Transverse colon (tissue), 4 donors: ENCODE measurements at regions not wholly inside any gene's neighbourhood (a gene's known extent, or its start where the extent isn't known, plus 50 kb on each side); places are given as distances from the start of the nearest gene placed in this dataset.

Experiments used
- DNase-seq: peaks from one replicate; pipeline ENCODE4 v3.0.0-alpha.2; 2019
- H3K27ac ChIP-seq, 4 donors: fragments of 200-600 bp; sonication (generic); 2 replicates each; pipeline ENCODE4 v1.5.1; 2016 to 2018; ENCODE audit warnings: inconsistent platforms in 4 of 4
- H3K27me3 ChIP-seq: fragments of 200-600 bp; sonication (generic); 2 replicates; pipeline ENCODE4 v1.5.1; 2017; ENCODE audit warnings: inconsistent platforms
- H3K36me3 ChIP-seq, 4 donors: fragments of 200-600 bp; sonication (generic); 2 replicates each; pipeline ENCODE4 v1.5.1; 2017 to 2019; ENCODE audit warnings: inconsistent platforms in 4 of 4
- H3K4me1 ChIP-seq, 4 donors: fragments of 200-600 bp; sonication (generic); 2 replicates each; pipeline ENCODE4 v1.5.1; 2017 to 2020; ENCODE audit warnings: inconsistent platforms in 4 of 4
- H3K4me3 ChIP-seq, 4 donors: fragments of 200-600 bp; sonication (generic); 1 replicate in 1 of 4; 2 replicates in 3 of 4; pipeline versions ENCODE4 v1.5.1 to v1.6.1; 2017 to 2019; ENCODE audit warnings: inconsistent platforms in 4 of 4
- H3K9me3 ChIP-seq, 2 donors: fragments of 200-600 bp; sonication (generic); 2 replicates each; pipeline ENCODE4 v1.5.1; 2017 to 2019; ENCODE audit warnings: inconsistent platforms in 2 of 2
- EP300 ChIP-seq: sonication (generic); formaldehyde crosslinking; IDR thresholded peaks from one replicate; pipeline ENCODE4 v1.6.1; 2017; ENCODE audit warnings: antibody characterized with exemption, low read depth
- POLR2A ChIP-seq: fragments of 450-650 bp; IDR thresholded peaks from one replicate; pipeline ENCODE4 v1.6.1; 2016; ENCODE audit warnings: antibody characterized with exemption, mild to moderate bottlenecking, moderate library complexity
- POLR2AphosphoS5 ChIP-seq, 3 donors: sonication (generic); formaldehyde crosslinking; IDR thresholded peaks; one replicate each; pipeline ENCODE4 v1.6.1; 2016; ENCODE audit warnings: antibody characterized with exemption in 3 of 3
- WGBS, 2 donors: methylation state at CpG; one replicate each; pipeline ENCODE4 v1.1.5; 2018; ENCODE audit warnings: low coverage in 1 of 2; 5-methylcytosine and 5-hydroxymethylcytosine counted together
- in situ Hi-C, 4 donors: fragments of 200-750 bp; cut with MboI; loops; one replicate each; pipeline versions ENCODE4 v1.15.0 to v1.15.1; 2017; ENCODE audit warnings: low sequenced_read_pairs in 3 of 4, low pct_ligation_motif_present in 1 of 4, low pct_unique_long_range_greater_than_20kb in 1 of 4
- intact Hi-C: fragments of 100-400 bp; cut with DNase I; formaldehyde crosslinking; loops from one replicate; pipeline ENCODE4 v1.15.1; 2023; ENCODE audit warnings: low total_unique reads
- TF ChIP-seq, protein P1 (sequence below), 5 experiments: fragments of 200-600 bp in 3 of 5; fragments of 450-650 bp in 2 of 5; sonication (generic) in 3 of 5; IDR thresholded peaks; 1 replicate in 2 of 5; 2 replicates in 3 of 5; pipeline ENCODE4 v1.5.1; 2016 to 2017; ENCODE audit warnings: antibody characterized with exemption in 5 of 5, inconsistent platforms in 3 of 5, mild to moderate bottlenecking in 2 of 5, moderate library complexity in 1 of 5

DNA sequence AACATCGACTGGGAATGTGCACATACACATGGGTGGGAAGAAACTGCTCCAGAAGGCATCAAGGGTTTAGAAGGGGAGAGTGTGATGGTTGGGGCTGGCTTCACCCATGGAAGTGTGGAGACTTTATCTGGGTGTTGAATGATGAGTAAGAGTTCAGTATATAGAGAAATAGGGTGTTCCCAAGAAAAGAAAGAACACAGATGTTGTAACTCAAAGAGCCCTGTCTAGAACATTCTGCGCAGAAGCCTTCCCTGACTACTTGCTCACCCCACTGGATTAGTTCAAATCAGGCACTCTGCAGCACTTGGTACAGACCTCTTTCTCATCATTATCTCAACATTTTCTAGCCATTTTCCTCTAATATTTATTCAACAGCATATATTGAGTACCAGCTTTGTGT lies 491.7 kb downstream of the SNAPC1 start:
- intact Hi-C loops = no loop called here
- no peak for DNase-seq
- no peaks in the 10 kb centered on the region for H3K36me3 ChIP-seq
- H3K27ac ChIP-seq = no peak overlapping the region
- in situ Hi-C loops = no loop called here
- WGBS, 2 donors = 77 to 95% methylated on average over 2 of the region's 2 CpGs
- H3K27me3 ChIP-seq = no peaks in the 10 kb centered on the region
- TF ChIP-seq, protein P1, sequence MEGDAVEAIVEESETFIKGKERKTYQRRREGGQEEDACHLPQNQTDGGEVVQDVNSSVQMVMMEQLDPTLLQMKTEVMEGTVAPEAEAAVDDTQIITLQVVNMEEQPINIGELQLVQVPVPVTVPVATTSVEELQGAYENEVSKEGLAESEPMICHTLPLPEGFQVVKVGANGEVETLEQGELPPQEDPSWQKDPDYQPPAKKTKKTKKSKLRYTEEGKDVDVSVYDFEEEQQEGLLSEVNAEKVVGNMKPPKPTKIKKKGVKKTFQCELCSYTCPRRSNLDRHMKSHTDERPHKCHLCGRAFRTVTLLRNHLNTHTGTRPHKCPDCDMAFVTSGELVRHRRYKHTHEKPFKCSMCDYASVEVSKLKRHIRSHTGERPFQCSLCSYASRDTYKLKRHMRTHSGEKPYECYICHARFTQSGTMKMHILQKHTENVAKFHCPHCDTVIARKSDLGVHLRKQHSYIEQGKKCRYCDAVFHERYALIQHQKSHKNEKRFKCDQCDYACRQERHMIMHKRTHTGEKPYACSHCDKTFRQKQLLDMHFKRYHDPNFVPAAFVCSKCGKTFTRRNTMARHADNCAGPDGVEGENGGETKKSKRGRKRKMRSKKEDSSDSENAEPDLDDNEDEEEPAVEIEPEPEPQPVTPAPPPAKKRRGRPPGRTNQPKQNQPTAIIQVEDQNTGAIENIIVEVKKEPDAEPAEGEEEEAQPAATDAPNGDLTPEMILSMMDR (IDR thresholded peaks at IDR 0.05) = no peak
- TF ChIP-seq POLR2AphosphoS5 (IDR thresholded peaks at IDR 0.05) = no peak
- no peak for TF ChIP-seq POLR2A
- TF ChIP-seq EP300 = no peak
- H3K4me3 ChIP-seq = no peak overlapping the region
- no peaks in the 10 kb centered on the region for H3K4me1 ChIP-seq
- no peaks in the 10 kb centered on the region for H3K9me3 ChIP-seq

DNA sequence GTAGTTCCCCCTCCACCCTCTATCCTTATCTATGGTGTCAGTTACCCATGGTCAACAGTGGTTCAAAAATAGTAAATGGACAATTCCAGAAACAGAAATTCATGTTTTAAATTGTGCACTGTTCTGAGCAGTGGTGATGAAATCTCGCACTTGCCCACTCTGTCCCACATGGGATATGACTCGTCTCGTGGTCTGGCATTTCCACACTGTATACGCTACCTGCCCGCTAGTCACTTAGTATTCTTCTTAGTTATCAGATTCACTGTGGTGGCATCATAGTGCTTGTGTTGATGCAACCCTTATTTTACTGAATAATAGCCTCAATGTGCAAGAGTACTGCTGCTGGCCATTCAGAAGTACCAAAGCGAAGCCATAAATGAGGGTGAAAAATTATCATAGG lies 507.0 kb downstream of the SNAPC1 start:
- Histone ChIP-seq H3K27me3 (no peaks in the 10 kb centered on the region), H3K9me3 (no peaks in the 10 kb centered on the region), H3K36me3 (no peaks in the 10 kb centered on the region), H3K27ac (no peak overlapping the region), H3K4me1 (no peaks in the 10 kb centered on the region), H3K4me3 (no peak overlapping the region)
- DNase-seq = no peak
- in situ Hi-C loops = no loop called here
- intact Hi-C loops = no loop called here
- no peak for TF ChIP-seq EP300
- no peak for TF ChIP-seq POLR2A
- TF ChIP-seq POLR2AphosphoS5 (IDR thresholded peaks at IDR 0.05) = no peak
- TF ChIP-seq, protein P1 (IDR thresholded peaks at IDR 0.05) = no peak
- WGBS, 2 donors = 81 to 86% methylated on average over 6 of the region's 6 CpGs

DNA sequence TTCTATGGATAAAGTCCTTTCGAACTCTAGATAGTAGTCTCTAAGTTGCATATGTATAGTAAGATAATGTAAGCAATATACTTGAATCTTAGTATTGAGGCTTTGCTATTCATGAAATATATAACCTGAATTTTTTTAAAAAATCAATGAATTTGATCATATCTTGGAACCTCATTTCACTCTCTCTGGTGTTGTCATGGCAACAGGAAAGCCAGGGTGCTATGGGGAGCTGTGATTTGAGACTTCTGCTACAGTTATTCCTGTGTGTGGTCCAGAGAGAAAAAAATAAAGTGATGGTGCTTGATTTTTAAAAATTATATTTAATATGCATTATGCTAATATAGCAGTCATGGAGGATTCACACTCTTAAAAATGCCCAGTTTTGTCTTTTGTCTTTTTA lies 508.0 kb downstream of the SNAPC1 start:
- H3K4me3 ChIP-seq = no peak overlapping the region
- in situ Hi-C loops = no loop called here
- intact Hi-C loops = no loop called here
- TF ChIP-seq EP300 = no peak
- 75 to 84% methylated on average over 1 of the region's 1 CpG for WGBS, 2 donors
- no peak for DNase-seq
- H3K9me3 ChIP-seq = no peaks in the 10 kb centered on the region
- H3K27ac ChIP-seq = no peak overlapping the region
- no peaks in the 10 kb centered on the region for H3K4me1 ChIP-seq
- no peaks in the 10 kb centered on the region for H3K27me3 ChIP-seq
- no peaks in the 10 kb centered on the region for H3K36me3 ChIP-seq

DNA sequence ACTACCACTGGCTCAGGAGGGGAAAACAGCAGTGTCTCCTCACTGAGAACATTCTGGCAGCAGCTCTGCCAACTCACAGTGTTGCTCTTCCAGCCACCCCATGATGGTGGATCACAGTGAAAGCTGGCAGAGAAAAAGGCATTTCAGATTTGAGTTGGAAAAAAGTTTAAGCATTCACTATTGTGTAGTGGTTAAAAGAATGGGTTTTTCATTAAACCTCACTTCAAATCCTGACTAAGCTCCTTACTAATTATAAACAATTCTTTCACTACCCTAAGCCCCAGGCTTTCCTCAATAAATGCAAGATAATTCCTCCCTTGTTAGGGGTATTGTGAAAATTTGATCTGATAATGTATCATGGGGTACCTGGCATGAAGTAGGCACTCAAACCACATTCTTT lies 518.1 kb downstream of the SNAPC1 start:
- TF ChIP-seq, protein P1 (IDR thresholded peaks at IDR 0.05) = no peak
- TF ChIP-seq POLR2AphosphoS5 (IDR thresholded peaks at IDR 0.05) = no peak
- no peak for TF ChIP-seq EP300
- no peak for TF ChIP-seq POLR2A
- intact Hi-C loops (no loop called here), in situ Hi-C loops (no loop called here)
- no peaks in the 10 kb centered on the region for H3K4me1 ChIP-seq
- H3K27me3 ChIP-seq = no peaks in the 10 kb centered on the region
- H3K27ac ChIP-seq = no peak overlapping the region
- DNase-seq = no peak
- no peaks in the 10 kb centered on the region for H3K36me3 ChIP-seq
- H3K4me3 ChIP-seq = no peak overlapping the region
- H3K9me3 ChIP-seq = no peaks in the 10 kb centered on the region

DNA sequence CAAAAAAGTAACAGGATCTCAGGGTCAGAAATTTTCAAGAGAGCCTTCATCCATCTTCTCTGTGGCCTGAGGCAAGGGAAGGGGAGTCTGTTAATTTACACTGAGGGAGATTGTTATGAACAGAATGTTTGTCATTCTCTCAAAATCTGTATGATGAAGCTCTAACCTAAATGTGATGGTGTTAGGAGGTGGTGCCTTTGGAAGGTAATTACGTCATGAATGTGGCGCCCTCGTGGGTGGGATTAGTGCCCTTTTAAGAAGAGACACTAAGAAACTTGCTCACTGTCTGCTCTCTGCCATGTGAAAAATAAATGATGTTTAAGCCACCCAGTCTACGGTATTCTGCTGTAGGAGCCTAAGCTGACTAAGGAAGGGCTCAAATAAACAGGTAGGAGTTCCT lies 521.6 kb downstream of the SNAPC1 start:
- intact Hi-C loops = no loop called here
- 83 to 93% methylated on average over 3 to 4 of the region's 4 CpGs for WGBS, 2 donors
- Histone ChIP-seq H3K4me1 (no peaks in the 10 kb centered on the region), H3K9me3 (no peaks in the 10 kb centered on the region), H3K36me3 (no peaks in the 10 kb centered on the region), H3K4me3 (no peak overlapping the region), H3K27me3 (no peaks in the 10 kb centered on the region), H3K27ac (no peak overlapping the region)
- in situ Hi-C loops = no loop called here
- TF ChIP-seq POLR2AphosphoS5 (IDR thresholded peaks at IDR 0.05) (no peak), EP300 (no peak), POLR2A (no peak)
- TF ChIP-seq, protein P1 (IDR thresholded peaks at IDR 0.05) = no peak
- no peak for DNase-seq
